ENCODE measurements at regions not wholly inside any gene's neighbourhood (a gene's known extent, or its start where the extent isn't known, plus 50 kb on each side); places are given as distances from the start of the nearest gene placed in this dataset.

DNA sequence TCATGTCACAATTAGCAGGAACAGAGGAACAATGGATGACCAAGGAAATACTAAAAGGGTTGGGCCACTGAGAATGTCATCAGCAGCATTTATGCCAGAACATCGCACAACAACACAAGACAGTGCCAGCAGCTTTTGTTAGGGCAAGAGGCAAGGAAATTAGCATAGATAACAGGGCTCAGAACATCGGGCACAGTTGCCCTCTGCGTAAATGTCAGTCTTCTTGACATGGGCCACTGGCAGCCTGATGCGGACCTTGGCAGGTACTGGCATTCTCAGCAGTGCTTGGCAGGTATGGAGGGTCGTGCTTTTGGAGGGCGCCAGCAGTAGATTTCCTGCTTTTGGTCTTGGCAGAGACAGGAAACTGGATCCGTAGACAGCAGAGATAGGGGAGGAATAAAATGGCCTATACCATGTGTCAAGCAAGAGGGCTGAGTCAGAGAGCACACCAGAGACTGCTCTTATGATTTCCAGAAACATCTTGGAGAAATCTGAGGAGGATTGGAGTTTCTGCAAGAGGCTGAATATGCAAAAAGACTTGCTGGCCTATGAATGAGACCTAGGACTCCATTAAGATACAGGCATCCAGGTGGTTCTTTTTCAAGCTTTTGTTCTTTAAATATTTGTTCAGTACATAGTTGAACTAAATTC lies 371.5 kb upstream of the MTPN start:
- no peaks in the 10 kb centered on the region for H3K4me1 ChIP-seq (ENCODE audit: insufficient read depth, low read length)
- CTCF ChIA-PET (ENCODE audit: partially characterized antibody) = no interaction called here
- POLR2A ChIA-PET (ENCODE audit: partially characterized antibody) = no interaction called here
- no peaks in the 10 kb centered on the region for H3K36me3 Mint-ChIP-seq
- no peak overlapping the region for H3K27ac Mint-ChIP-seq
- H3K4me3 ChIP-seq (ENCODE audit: low read length in 2 of 2) = no peak overlapping the region
- H3K4me3 Mint-ChIP-seq = no peak overlapping the region
- H3K27me3 ChIP-seq (ENCODE audit: insufficient read depth, low read length) = no peaks in the 10 kb centered on the region
- H3K27me3 Mint-ChIP-seq = no peaks in the 10 kb centered on the region
- intact Hi-C loops (cut with micrococcal nuclease) = no loop called here
- no peak for DNase-seq
- H3K27ac ChIP-seq (ENCODE audit: low read depth, low read length) = no peak overlapping the region
- peaks cover 0 to 10% (median 0%) of the 10 kb centered on the region in 8 donors for H3K9me3 Mint-ChIP-seq
- no peaks in the 10 kb centered on the region for H3K9me3 ChIP-seq (ENCODE audit: control insufficient read depth in 1 of 2, low read length in 2 of 2)
- no peaks in the 10 kb centered on the region for H3K36me3 ChIP-seq (ENCODE audit: insufficient read depth, low read length)
- no peaks in the 10 kb centered on the region for H3K4me1 Mint-ChIP-seq

DNA sequence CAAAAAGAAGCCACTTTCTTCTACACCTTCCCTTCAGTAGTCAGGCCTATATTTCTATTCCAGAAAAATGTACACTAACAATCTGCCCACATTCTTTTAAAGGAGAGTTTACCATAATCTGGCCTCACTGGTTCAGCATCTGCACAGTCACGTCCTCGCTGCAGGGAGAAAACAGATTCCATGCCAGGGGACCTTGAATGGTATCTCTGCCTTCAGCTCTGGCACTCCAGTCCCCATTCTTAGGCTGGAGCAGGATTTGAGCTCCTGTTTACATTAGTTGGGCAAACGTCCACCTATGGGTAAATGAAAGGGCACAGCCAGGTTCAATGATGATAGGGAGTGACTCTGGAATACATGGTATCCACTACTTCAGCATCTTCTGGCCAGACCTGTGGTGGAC lies 371.0 kb upstream of the MTPN start:
- H3K4me1 ChIP-seq (ENCODE audit: insufficient read depth, low read length) = no peaks in the 10 kb centered on the region
- no peaks in the 10 kb centered on the region for H3K4me1 Mint-ChIP-seq
- no peaks in the 10 kb centered on the region for H3K27me3 Mint-ChIP-seq
- H3K9me3 ChIP-seq (ENCODE audit: control insufficient read depth in 1 of 2, low read length in 2 of 2) = no peaks in the 10 kb centered on the region
- peaks cover 0 to 10% (median 0%) of the 10 kb centered on the region in 8 donors for H3K9me3 Mint-ChIP-seq
- H3K27me3 ChIP-seq (ENCODE audit: insufficient read depth, low read length) = no peaks in the 10 kb centered on the region
- H3K27ac ChIP-seq (ENCODE audit: low read depth, low read length) = no peak overlapping the region
- H3K4me3 Mint-ChIP-seq = no peak overlapping the region
- CTCF ChIA-PET (ENCODE audit: partially characterized antibody) = no interaction called here
- H3K36me3 Mint-ChIP-seq = no peaks in the 10 kb centered on the region
- POLR2A ChIA-PET (ENCODE audit: partially characterized antibody) = no interaction called here
- no peak overlapping the region for H3K4me3 ChIP-seq (ENCODE audit: low read length in 2 of 2)
- no peak for DNase-seq
- no peak overlapping the region for H3K27ac Mint-ChIP-seq
- no peaks in the 10 kb centered on the region for H3K36me3 ChIP-seq (ENCODE audit: insufficient read depth, low read length)
- intact Hi-C loops (cut with micrococcal nuclease) = no loop called here

GRCh38 chr7:136347488-136347887 lies 370.3 kb upstream of the MTPN start:
- no peaks in the 10 kb centered on the region for H3K27me3 Mint-ChIP-seq
- no peaks in the 10 kb centered on the region for H3K4me1 Mint-ChIP-seq
- Histone ChIP-seq H3K9me3 (ENCODE audit: control insufficient read depth in 1 of 2, low read length in 2 of 2) (no peaks in the 10 kb centered on the region), H3K36me3 (ENCODE audit: insufficient read depth, low read length) (no peaks in the 10 kb centered on the region), H3K4me3 (ENCODE audit: low read length in 2 of 2) (no peak overlapping the region), H3K27ac (ENCODE audit: low read depth, low read length) (no peak overlapping the region), H3K27me3 (ENCODE audit: insufficient read depth, low read length) (no peaks in the 10 kb centered on the region), H3K4me1 (ENCODE audit: insufficient read depth, low read length) (no peaks in the 10 kb centered on the region)
- intact Hi-C loops (cut with micrococcal nuclease) = no loop called here
- ChIA-PET POLR2A (ENCODE audit: partially characterized antibody) (no interaction called here), CTCF (ENCODE audit: partially characterized antibody) (no interaction called here)
- no peak overlapping the region for H3K4me3 Mint-ChIP-seq
- H3K36me3 Mint-ChIP-seq = no peaks in the 10 kb centered on the region
- H3K27ac Mint-ChIP-seq = no peak overlapping the region
- DNase-seq = no peak
- H3K9me3 Mint-ChIP-seq = peaks cover 0 to 10% (median 0%) of the 10 kb centered on the region in 8 donors

GRCh38 chr7:136342251-136342650 lies 365.1 kb upstream of the MTPN start:
- Histone ChIP-seq H3K9me3 (ENCODE audit: control insufficient read depth in 1 of 2, low read length in 2 of 2) (no peaks in the 10 kb centered on the region), H3K4me3 (ENCODE audit: low read length in 2 of 2) (no peak overlapping the region), H3K27ac (ENCODE audit: low read depth, low read length) (no peak overlapping the region), H3K27me3 (ENCODE audit: insufficient read depth, low read length) (no peaks in the 10 kb centered on the region), H3K4me1 (ENCODE audit: insufficient read depth, low read length) (no peaks in the 10 kb centered on the region), H3K36me3 (ENCODE audit: insufficient read depth, low read length) (no peaks in the 10 kb centered on the region)
- Mint-ChIP-seq H3K9me3 (peaks cover 0 to 8% (median 1%) of the 10 kb centered on the region in 8 donors), H3K4me3 (no peak overlapping the region), H3K27ac (no peak overlapping the region), H3K27me3 (no peaks in the 10 kb centered on the region), H3K36me3 (no peaks in the 10 kb centered on the region), H3K4me1 (no peaks in the 10 kb centered on the region)
- no peak for DNase-seq
- POLR2A ChIA-PET (ENCODE audit: partially characterized antibody) = no interaction called here
- intact Hi-C loops (cut with micrococcal nuclease) = no loop called here
- CTCF ChIA-PET (ENCODE audit: partially characterized antibody) = no interaction called here

- Histone ChIP-seq H3K4me3 (ENCODE audit: low read length in 2 of 2) (no peak overlapping the region), H3K27ac (ENCODE audit: low read depth, low read length) (no peak overlapping the region), H3K9me3 (ENCODE audit: control insufficient read depth in 1 of 2, low read length in 2 of 2) (no peaks in the 10 kb centered on the region), H3K27me3 (ENCODE audit: insufficient read depth, low read length) (no peaks in the 10 kb centered on the region), H3K36me3 (ENCODE audit: insufficient read depth, low read length) (no peaks in the 10 kb centered on the region), H3K4me1 (ENCODE audit: insufficient read depth, low read length) (no peaks in the 10 kb centered on the region)
- intact Hi-C loops (cut with micrococcal nuclease) = no loop called here
- no peaks in the 10 kb centered on the region for H3K36me3 Mint-ChIP-seq
- H3K9me3 Mint-ChIP-seq = peaks cover 0 to 8% (median 1%) of the 10 kb centered on the region in 8 donors
- H3K27ac Mint-ChIP-seq = no peak overlapping the region
- DNase-seq = no peak
- no peaks in the 10 kb centered on the region for H3K4me1 Mint-ChIP-seq
- H3K4me3 Mint-ChIP-seq = no peak overlapping the region
- ChIA-PET CTCF (ENCODE audit: partially characterized antibody) (no interaction called here), POLR2A (ENCODE audit: partially characterized antibody) (no interaction called here)
- no peaks in the 10 kb centered on the region for H3K27me3 Mint-ChIP-seq
Observed at GRCh38 chr7:136339464-136339863, 362.3 kb upstream of the MTPN start.

DNA sequence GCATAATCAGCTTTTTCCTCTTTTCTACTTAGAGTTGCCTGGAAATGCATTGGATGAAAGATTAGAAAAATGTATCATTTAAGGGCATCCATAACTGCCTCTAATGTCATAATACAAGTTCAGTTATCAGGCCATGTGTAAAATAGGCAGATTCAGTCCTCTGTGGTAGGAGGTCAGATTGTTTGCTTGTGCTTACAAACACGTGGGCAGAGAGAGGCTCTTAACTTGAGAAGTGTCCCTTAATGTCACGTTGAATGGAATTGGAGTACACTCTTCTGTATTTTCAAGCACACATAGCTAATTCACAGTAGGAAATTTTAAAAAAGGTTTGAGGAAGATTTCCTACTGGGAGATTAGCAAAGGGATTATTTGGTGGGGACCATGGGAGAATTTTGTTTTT lies 359.8 kb upstream of the MTPN start:
- H3K36me3 Mint-ChIP-seq = no peaks in the 10 kb centered on the region
- intact Hi-C loops (cut with micrococcal nuclease) = no loop called here
- POLR2A ChIA-PET (ENCODE audit: partially characterized antibody) = no interaction called here

DNA sequence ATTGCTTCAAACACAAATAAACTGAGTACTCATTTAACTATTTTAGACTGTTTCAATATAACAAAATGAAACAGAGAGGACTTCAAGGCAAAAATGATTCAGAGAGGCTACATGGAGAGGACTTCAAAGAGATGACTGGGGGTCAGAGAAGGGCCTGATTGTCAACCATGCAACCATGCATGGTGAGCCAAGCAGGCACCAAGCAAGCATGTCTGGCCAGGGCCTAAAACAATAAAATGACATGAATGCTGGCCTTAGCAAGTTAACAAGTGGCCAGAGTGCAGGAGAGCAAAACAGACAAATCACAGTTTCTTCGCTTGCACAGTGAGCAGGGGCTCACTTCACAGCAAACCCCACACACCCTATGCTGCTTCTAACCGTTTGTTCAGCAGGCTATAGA lies 356.5 kb upstream of the MTPN start:
- Mint-ChIP-seq H3K27me3 (no peaks in the 10 kb centered on the region), H3K9me3 (peaks cover 0 to 8% (median 0%) of the 10 kb centered on the region in 8 donors), H3K4me3 (no peak overlapping the region), H3K27ac (no peak overlapping the region), H3K36me3 (no peaks in the 10 kb centered on the region), H3K4me1 (no peaks in the 10 kb centered on the region)
- intact Hi-C loops (cut with micrococcal nuclease) = no loop called here
- no peaks in the 10 kb centered on the region for H3K9me3 ChIP-seq (ENCODE audit: control insufficient read depth in 1 of 2, low read length in 2 of 2)
- no peaks in the 10 kb centered on the region for H3K27me3 ChIP-seq (ENCODE audit: insufficient read depth, low read length)
- no peak overlapping the region for H3K4me3 ChIP-seq (ENCODE audit: low read length in 2 of 2)
- no peak overlapping the region for H3K27ac ChIP-seq (ENCODE audit: low read depth, low read length)
- H3K36me3 ChIP-seq (ENCODE audit: insufficient read depth, low read length) = no peaks in the 10 kb centered on the region
- H3K4me1 ChIP-seq (ENCODE audit: insufficient read depth, low read length) = no peaks in the 10 kb centered on the region
- DNase-seq = no peak
- ChIA-PET POLR2A (ENCODE audit: partially characterized antibody) (no interaction called here), CTCF (ENCODE audit: partially characterized antibody) (no interaction called here)

More for the DNA sequence above, 359.8 kb upstream of the MTPN start:
- no peaks in the 10 kb centered on the region for H3K4me1 ChIP-seq (ENCODE audit: insufficient read depth, low read length)
- Mint-ChIP-seq H3K4me1 (no peaks in the 10 kb centered on the region), H3K27ac (no peak overlapping the region), H3K4me3 (no peak overlapping the region), H3K9me3 (peaks cover 0 to 8% (median 0%) of the 10 kb centered on the region in 8 donors), H3K27me3 (no peaks in the 10 kb centered on the region)
- H3K27me3 ChIP-seq (ENCODE audit: insufficient read depth, low read length) = no peaks in the 10 kb centered on the region
- H3K27ac ChIP-seq (ENCODE audit: low read depth, low read length) = no peak overlapping the region
- no peaks in the 10 kb centered on the region for H3K36me3 ChIP-seq (ENCODE audit: insufficient read depth, low read length)
- no peaks in the 10 kb centered on the region for H3K9me3 ChIP-seq (ENCODE audit: control insufficient read depth in 1 of 2, low read length in 2 of 2)
- no peak overlapping the region for H3K4me3 ChIP-seq (ENCODE audit: low read length in 2 of 2)
- DNase-seq = no peak
- CTCF ChIA-PET (ENCODE audit: partially characterized antibody) = no interaction called here

Measured in CD4-positive, alpha-beta memory T cell (primary cell).